Pancreas (tissue), 10 donors: ENCODE measurements at regions not wholly inside any gene's neighbourhood (a gene's known extent, or its start where the extent isn't known, plus 50 kb on each side); places are given as distances from the start of the nearest gene placed in this dataset.

ENCODE experiments used
- ATAC-seq, 4 donors: fragments of 200-7000 bp; cut with Tn5 transposase; one replicate each; pipeline versions ENCODE4 v1.8.0 to v1.9.1; 2020; ENCODE audit warnings: mild to moderate bottlenecking in 4 of 4, moderate library complexity in 4 of 4
- DNase-seq, 6 donors: peaks; one replicate each; pipeline ENCODE4 v3.0.0-alpha.2; 2020
- FAIRE-seq: peaks from 2 replicates; lab custom pipeline; 2012; peaks lifted over from hg19 to GRCh38; lab: Jason Lieb, UNC
- H3K27ac ChIP-seq, 4 donors: fragments of 200-600 bp; sonication (generic); 1 replicate in 3 of 4; 2 replicates in 1 of 4; pipeline versions ENCODE4 v1.5.0 to v1.8.0; 2020
- H3K27me3 ChIP-seq, 4 donors: fragments of 200-600 bp; one replicate each; pipeline ENCODE4 v1.8.0; 2021
- H3K36me3 ChIP-seq, 3 donors: fragments of 200-600 bp; sonication (generic) in 1 of 3; one replicate each; pipeline versions ENCODE4 v1.5.0 to v1.8.0; 2020 to 2021
- H3K4me1 ChIP-seq, 3 donors: fragments of 200-600 bp; one replicate each; pipeline ENCODE4 v1.8.0; 2021
- H3K4me3 ChIP-seq, 4 donors: fragments of 200-600 bp; sonication (generic) in 2 of 4; one replicate each; pipeline versions ENCODE4 v1.5.0 to v1.8.0; 2020 to 2021
- H3K9me3 ChIP-seq, 4 donors: fragments of 200-600 bp; one replicate each; pipeline ENCODE4 v1.8.0; 2021
- WGBS, 2 donors: extraction: QIAGEN DNeasy Blood & Tissue Kit; methylation state at CpG; one replicate each; pipeline ENCODE4 v1.1.7; 2013; 5-methylcytosine and 5-hydroxymethylcytosine counted together
- intact Hi-C, 3 donors: fragments of 100-400 bp; cut with DNase I; formaldehyde crosslinking; loops; one replicate each; pipeline versions ENCODE4 v1.11.1 to v1.14.2; 2022
- TF ChIP-seq, protein P1 (sequence below), 4 donors: fragments of 200-600 bp; sonication (generic) in 3 of 4; IDR thresholded peaks; one replicate each; pipeline versions ENCODE4 v1.5.0 to v1.8.0; 2021; ENCODE audit warnings: antibody characterized with exemption in 4 of 4
- donor health status: healthy with polysubstance abuse.
- donor health status: DM: no; HTN: no; CAD: no; lungs with moderate emphysema.
- donor health status: DM: no; HTN: no; CAD: no.
- donor health status: control.
- donor health status: control.
- donor health status: Bipolar disorder and iron deficiency.
- donor health status: DM: yes; HTN: yes; CAD: no.
- donor health status: DM: no; HTN: no; CAD: no.
- donor health status: DM: no; HTN: no; CAD: no.
- donor health status: DM: yes; HTN: yes; CAD: no.

DNA sequence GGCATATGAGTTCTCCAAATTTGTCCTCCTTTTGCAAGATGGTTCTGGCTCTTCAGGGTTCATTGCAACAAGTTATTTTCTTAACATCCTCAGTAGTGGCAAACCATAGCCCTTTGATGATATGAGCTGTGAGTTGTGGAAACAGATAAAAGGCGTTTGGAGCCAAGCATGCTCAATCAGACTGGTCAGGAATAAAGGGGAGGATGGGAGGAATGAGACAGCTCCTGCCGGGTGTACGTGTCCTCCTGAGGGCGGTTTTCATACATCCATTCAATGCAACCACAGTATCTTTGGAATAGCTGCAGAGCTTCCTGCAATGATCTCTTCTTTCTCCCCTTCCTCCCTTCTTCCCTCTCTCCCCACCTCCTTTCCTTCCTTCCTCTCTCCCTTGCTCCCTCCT, 245.8 kb downstream of the GLI2 start:
- H3K36me3 ChIP-seq: no peaks in the 10 kb centered on the region
- 73 to 85% methylated on average over 4 of the region's 4 CpGs for WGBS, 2 donors
- TF ChIP-seq, protein P1, sequence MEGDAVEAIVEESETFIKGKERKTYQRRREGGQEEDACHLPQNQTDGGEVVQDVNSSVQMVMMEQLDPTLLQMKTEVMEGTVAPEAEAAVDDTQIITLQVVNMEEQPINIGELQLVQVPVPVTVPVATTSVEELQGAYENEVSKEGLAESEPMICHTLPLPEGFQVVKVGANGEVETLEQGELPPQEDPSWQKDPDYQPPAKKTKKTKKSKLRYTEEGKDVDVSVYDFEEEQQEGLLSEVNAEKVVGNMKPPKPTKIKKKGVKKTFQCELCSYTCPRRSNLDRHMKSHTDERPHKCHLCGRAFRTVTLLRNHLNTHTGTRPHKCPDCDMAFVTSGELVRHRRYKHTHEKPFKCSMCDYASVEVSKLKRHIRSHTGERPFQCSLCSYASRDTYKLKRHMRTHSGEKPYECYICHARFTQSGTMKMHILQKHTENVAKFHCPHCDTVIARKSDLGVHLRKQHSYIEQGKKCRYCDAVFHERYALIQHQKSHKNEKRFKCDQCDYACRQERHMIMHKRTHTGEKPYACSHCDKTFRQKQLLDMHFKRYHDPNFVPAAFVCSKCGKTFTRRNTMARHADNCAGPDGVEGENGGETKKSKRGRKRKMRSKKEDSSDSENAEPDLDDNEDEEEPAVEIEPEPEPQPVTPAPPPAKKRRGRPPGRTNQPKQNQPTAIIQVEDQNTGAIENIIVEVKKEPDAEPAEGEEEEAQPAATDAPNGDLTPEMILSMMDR (IDR thresholded peaks at IDR 0.05): no peak
- H3K27ac ChIP-seq: no peak overlapping the region
- no peak for ATAC-seq
- no peaks in the 10 kb centered on the region for H3K27me3 ChIP-seq
- no peaks in the 10 kb centered on the region for H3K9me3 ChIP-seq
- no peak for FAIRE-seq
- intact Hi-C loops: no loop called here
- DNase-seq: no peak
- no peak overlapping the region for H3K4me3 ChIP-seq
- H3K4me1 ChIP-seq: peaks cover 0 to 3% (median 0%) of the 10 kb centered on the region in 3 donors

DNA sequence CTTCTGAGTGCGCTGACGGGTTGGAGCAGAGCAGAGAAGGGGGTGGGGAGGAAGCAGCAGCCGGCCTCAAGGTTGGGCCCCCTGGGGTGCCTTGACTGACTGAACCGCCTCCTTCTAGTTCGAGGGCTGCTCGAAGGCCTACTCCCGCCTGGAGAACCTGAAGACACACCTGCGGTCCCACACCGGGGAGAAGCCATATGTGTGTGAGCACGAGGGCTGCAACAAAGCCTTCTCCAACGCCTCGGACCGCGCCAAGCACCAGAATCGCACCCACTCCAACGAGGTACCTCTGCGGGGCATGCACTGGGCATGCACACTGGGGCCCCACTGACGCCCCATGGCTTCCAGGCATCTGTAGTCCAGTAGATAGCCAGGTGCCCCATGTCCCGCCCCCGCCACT, 246.9 kb downstream of the GLI2 start:
- Histone ChIP-seq H3K9me3 (no peaks in the 10 kb centered on the region), H3K27ac (no peak overlapping the region), H3K4me3 (no peak overlapping the region), H3K4me1 (peaks cover 0 to 2% (median 0%) of the 10 kb centered on the region in 3 donors), H3K27me3 (no peaks in the 10 kb centered on the region), H3K36me3 (no peaks in the 10 kb centered on the region)
- intact Hi-C loops: no loop called here
- TF ChIP-seq, protein P1 (IDR thresholded peaks at IDR 0.05): no peak
- no peak for ATAC-seq
- DNase-seq: peak in 1 of 6 donors; percentile 38
- WGBS, 2 donors: 78 to 84% methylated on average over 20 of the region's 20 CpGs
- no peak for FAIRE-seq

DNA sequence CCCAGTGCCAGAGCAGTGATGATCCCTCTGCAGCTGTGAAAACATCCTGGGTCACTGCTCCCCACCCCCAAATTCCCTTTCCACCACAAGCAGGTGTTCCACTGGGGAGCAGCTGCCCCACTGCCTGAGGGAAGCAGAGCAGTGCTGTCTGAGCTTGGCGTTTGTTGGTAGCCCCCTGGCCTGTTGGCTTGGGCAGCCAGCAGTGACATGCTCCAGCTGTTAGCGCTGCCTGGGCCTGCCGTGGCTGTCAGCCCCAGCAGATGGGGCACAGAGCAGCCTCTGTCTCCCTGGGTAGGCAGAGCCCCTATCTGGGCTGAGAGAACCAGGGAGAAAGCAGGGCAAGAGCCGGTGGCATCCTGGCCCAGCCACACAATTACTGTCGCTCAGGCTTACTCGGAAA, 247.7 kb downstream of the GLI2 start:
- no peak for DNase-seq
- WGBS, 2 donors: 73 to 81% methylated on average over 6 of the region's 6 CpGs

GRCh38 chr2:120984046-120984445, 248.4 kb downstream of the GLI2 start:
- no peak for ATAC-seq
- no peak for DNase-seq
- 78 to 86% methylated on average over 8 of the region's 8 CpGs for WGBS, 2 donors
- Histone ChIP-seq H3K36me3 (no peaks in the 10 kb centered on the region), H3K27ac (no peak overlapping the region), H3K27me3 (no peaks in the 10 kb centered on the region), H3K4me3 (no peak overlapping the region), H3K4me1 (no peaks in the 10 kb centered on the region), H3K9me3 (no peaks in the 10 kb centered on the region)
- no peak for FAIRE-seq
- TF ChIP-seq, protein P1 (IDR thresholded peaks at IDR 0.05): no peak
- intact Hi-C loops: no loop called here

More for the DNA sequence above, 247.7 kb downstream of the GLI2 start:
- H3K4me3 ChIP-seq: no peak overlapping the region
- no peaks in the 10 kb centered on the region for H3K4me1 ChIP-seq
- no peaks in the 10 kb centered on the region for H3K27me3 ChIP-seq
- no peaks in the 10 kb centered on the region for H3K9me3 ChIP-seq
- ATAC-seq (no peak), FAIRE-seq (no peak)
- no peaks in the 10 kb centered on the region for H3K36me3 ChIP-seq
- H3K27ac ChIP-seq: no peak overlapping the region
- intact Hi-C loops: no loop called here
- TF ChIP-seq, protein P1 (IDR thresholded peaks at IDR 0.05): no peak

- no peaks in the 10 kb centered on the region for H3K36me3 ChIP-seq
- no peaks in the 10 kb centered on the region for H3K27me3 ChIP-seq
- intact Hi-C loops: no loop called here
- no peak for FAIRE-seq
- 90 to 93% methylated on average over 28 of the region's 28 CpGs for WGBS, 2 donors
- H3K4me3 ChIP-seq: no peak overlapping the region
- H3K27ac ChIP-seq: no peak overlapping the region
- TF ChIP-seq, protein P1 (IDR thresholded peaks at IDR 0.05): no peak
- no peaks in the 10 kb centered on the region for H3K4me1 ChIP-seq
- no peak for ATAC-seq
- H3K9me3 ChIP-seq: no peaks in the 10 kb centered on the region
- DNase-seq: no peak
Observed at GRCh38 chr2:120984452-120985173, 248.9 kb downstream of the GLI2 start.
